ENCODE measurements at regions not wholly inside any gene's neighbourhood (a gene's known extent, or its start where the extent isn't known, plus 50 kb on each side); places are given as distances from the start of the nearest gene placed in this dataset.

GRCh38 chr11:25860677-25861450, 471.1 kb upstream of the ANO3 start:
- Histone ChIP-seq H3K4me1 (ENCODE audit: control insufficient read depth, insufficient read depth, low read length) (no peaks in the 10 kb centered on the region), H3K36me3 (ENCODE audit: control insufficient read depth, insufficient read depth, low read length) (no peaks in the 10 kb centered on the region), H3K27me3 (ENCODE audit: control insufficient read depth, insufficient read depth, low read length) (no peaks in the 10 kb centered on the region), H3K9me3 (ENCODE audit: control insufficient read depth, insufficient read depth, low read length) (no peaks in the 10 kb centered on the region), H3K9ac (ENCODE audit: low read depth, low read length) (no peak overlapping the region), H3K4me3 (ENCODE audit: low read depth, low read length) (no peak overlapping the region), H3K27ac (ENCODE audit: low read depth, low read length) (no peak overlapping the region)

GRCh38 chr11:25862159-25862558, 469.8 kb upstream of the ANO3 start:
- H3K9me3 ChIP-seq (ENCODE audit: control insufficient read depth, insufficient read depth, low read length): no peaks in the 10 kb centered on the region
- H3K4me1 ChIP-seq (ENCODE audit: control insufficient read depth, insufficient read depth, low read length): no peaks in the 10 kb centered on the region
- no peak overlapping the region for H3K4me3 ChIP-seq (ENCODE audit: low read depth, low read length)
- H3K36me3 ChIP-seq (ENCODE audit: control insufficient read depth, insufficient read depth, low read length): no peaks in the 10 kb centered on the region
- no peaks in the 10 kb centered on the region for H3K27me3 ChIP-seq (ENCODE audit: control insufficient read depth, insufficient read depth, low read length)
- no peak overlapping the region for H3K27ac ChIP-seq (ENCODE audit: low read depth, low read length)
- no peak overlapping the region for H3K9ac ChIP-seq (ENCODE audit: low read depth, low read length)

DNA sequence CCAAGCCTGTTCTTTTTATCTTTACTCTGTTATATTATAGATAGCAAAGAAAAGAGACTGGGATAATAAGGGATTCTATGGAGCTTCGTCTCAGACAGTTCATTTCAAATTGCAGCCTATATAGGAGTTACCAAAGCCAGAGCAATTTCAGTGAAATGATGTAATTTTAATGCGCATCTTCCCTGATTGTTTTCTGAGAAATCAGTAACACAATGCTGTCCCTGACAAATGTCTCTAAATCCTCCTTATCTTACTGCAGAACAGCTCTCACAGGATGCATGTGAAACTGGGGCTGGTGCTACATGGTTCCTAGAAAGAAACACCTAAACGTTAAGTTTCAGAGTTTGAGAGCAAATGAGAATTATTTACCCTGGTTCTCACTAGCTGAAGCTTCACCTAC, 467.9 kb upstream of the ANO3 start:
- no peaks in the 10 kb centered on the region for H3K36me3 ChIP-seq (ENCODE audit: control insufficient read depth, insufficient read depth, low read length)
- H3K9ac ChIP-seq (ENCODE audit: low read depth, low read length): no peak overlapping the region
- no peaks in the 10 kb centered on the region for H3K4me1 ChIP-seq (ENCODE audit: control insufficient read depth, insufficient read depth, low read length)
- no peak overlapping the region for H3K4me3 ChIP-seq (ENCODE audit: low read depth, low read length)
- H3K9me3 ChIP-seq (ENCODE audit: control insufficient read depth, insufficient read depth, low read length): no peaks in the 10 kb centered on the region
- H3K27me3 ChIP-seq (ENCODE audit: control insufficient read depth, insufficient read depth, low read length): no peaks in the 10 kb centered on the region
- H3K27ac ChIP-seq (ENCODE audit: low read depth, low read length): no peak overlapping the region

GRCh38 chr11:25876456-25876965, 455.4 kb upstream of the ANO3 start:
- Histone ChIP-seq H3K4me3 (ENCODE audit: low read depth, low read length) (no peak overlapping the region), H3K9ac (ENCODE audit: low read depth, low read length) (no peak overlapping the region), H3K27ac (ENCODE audit: low read depth, low read length) (no peak overlapping the region), H3K9me3 (ENCODE audit: control insufficient read depth, insufficient read depth, low read length) (no peaks in the 10 kb centered on the region), H3K4me1 (ENCODE audit: control insufficient read depth, insufficient read depth, low read length) (peaks cover 11% of the 10 kb centered on the region), H3K36me3 (ENCODE audit: control insufficient read depth, insufficient read depth, low read length) (no peaks in the 10 kb centered on the region), H3K27me3 (ENCODE audit: control insufficient read depth, insufficient read depth, low read length) (no peaks in the 10 kb centered on the region)

DNA sequence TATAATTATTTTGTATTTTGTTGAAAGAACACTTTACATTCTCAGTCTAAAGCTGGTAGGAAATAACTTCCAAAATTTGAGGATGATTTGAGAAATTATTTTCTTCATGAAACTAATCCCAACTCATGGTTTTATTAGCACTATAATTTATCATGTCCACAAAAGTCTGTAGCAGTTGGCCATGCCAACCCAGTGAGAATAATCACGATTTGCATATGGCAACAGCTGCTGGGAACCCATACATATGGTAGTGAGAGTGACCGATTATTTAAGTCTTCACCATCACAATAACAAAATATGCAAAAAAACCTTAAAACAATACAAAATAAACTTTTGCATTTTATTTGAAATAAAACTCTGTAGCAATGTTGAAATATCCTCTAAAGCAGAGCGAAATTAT, 445.9 kb upstream of the ANO3 start:
- H3K36me3 ChIP-seq (ENCODE audit: control insufficient read depth, insufficient read depth, low read length): no peaks in the 10 kb centered on the region
- H3K9me3 ChIP-seq (ENCODE audit: control insufficient read depth, insufficient read depth, low read length): no peaks in the 10 kb centered on the region
- no peak overlapping the region for H3K27ac ChIP-seq (ENCODE audit: low read depth, low read length)
- 0 out of 2 replicates have a peak, but pooled peaks cover 4% of the 10 kb centered on the region for H3K4me1 ChIP-seq (ENCODE audit: control insufficient read depth, insufficient read depth, low read length)
- no peaks in the 10 kb centered on the region for H3K27me3 ChIP-seq (ENCODE audit: control insufficient read depth, insufficient read depth, low read length)
- no peak overlapping the region for H3K4me3 ChIP-seq (ENCODE audit: low read depth, low read length)
- H3K9ac ChIP-seq (ENCODE audit: low read depth, low read length): no peak overlapping the region

DNA sequence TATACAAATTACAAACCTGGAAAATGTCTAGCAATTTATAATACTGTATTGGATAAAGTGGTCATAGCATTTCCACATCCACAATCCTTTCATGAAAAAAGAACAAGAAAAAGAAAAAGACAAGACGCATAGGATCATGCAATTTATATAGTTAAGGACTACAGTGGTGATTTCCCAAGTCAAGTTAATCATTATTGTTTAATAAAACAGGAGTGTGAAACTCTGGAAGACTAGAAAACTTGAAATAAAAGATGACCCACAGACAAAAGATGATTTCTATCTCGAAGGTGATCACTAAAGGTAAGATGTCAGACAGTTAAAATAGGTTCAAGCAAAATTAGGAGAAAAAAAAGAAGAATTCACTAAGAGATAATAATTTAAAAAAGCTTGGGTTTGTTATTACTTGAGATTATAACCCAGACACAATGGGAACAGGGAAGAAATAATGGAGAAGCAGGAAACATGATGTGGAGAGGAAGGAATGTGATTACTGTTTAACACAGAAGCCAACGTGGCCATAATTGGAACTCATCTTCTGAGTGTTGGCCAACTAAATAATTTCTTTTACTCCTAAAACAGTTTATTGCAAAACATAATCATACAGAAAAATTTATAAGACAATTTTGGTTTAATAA, 441.2 kb upstream of the ANO3 start:
- H3K9ac ChIP-seq (ENCODE audit: low read depth, low read length): no peak overlapping the region
- no peaks in the 10 kb centered on the region for H3K9me3 ChIP-seq (ENCODE audit: control insufficient read depth, insufficient read depth, low read length)
- no peak overlapping the region for H3K27ac ChIP-seq (ENCODE audit: low read depth, low read length)
- H3K36me3 ChIP-seq (ENCODE audit: control insufficient read depth, insufficient read depth, low read length): no peaks in the 10 kb centered on the region
- H3K4me1 ChIP-seq (ENCODE audit: control insufficient read depth, insufficient read depth, low read length): 0 out of 2 replicates have a peak, but pooled peaks cover 4% of the 10 kb centered on the region
- no peaks in the 10 kb centered on the region for H3K27me3 ChIP-seq (ENCODE audit: control insufficient read depth, insufficient read depth, low read length)
- no peak overlapping the region for H3K4me3 ChIP-seq (ENCODE audit: low read depth, low read length)

- H3K9me3 ChIP-seq (ENCODE audit: control insufficient read depth, insufficient read depth, low read length): no peaks in the 10 kb centered on the region
- no peaks in the 10 kb centered on the region for H3K27me3 ChIP-seq (ENCODE audit: control insufficient read depth, insufficient read depth, low read length)
- H3K36me3 ChIP-seq (ENCODE audit: control insufficient read depth, insufficient read depth, low read length): no peaks in the 10 kb centered on the region
- H3K9ac ChIP-seq (ENCODE audit: low read depth, low read length): no peak overlapping the region
- no peak overlapping the region for H3K4me3 ChIP-seq (ENCODE audit: low read depth, low read length)
- H3K4me1 ChIP-seq (ENCODE audit: control insufficient read depth, insufficient read depth, low read length): no peaks in the 10 kb centered on the region
- no peak overlapping the region for H3K27ac ChIP-seq (ENCODE audit: low read depth, low read length)
Measured at GRCh38 chr11:25891960-25892359, 440.0 kb upstream of the ANO3 start.

- Histone ChIP-seq H3K9me3 (ENCODE audit: control insufficient read depth, insufficient read depth, low read length) (no peaks in the 10 kb centered on the region), H3K4me3 (ENCODE audit: low read depth, low read length) (no peak overlapping the region), H3K36me3 (ENCODE audit: control insufficient read depth, insufficient read depth, low read length) (no peaks in the 10 kb centered on the region), H3K4me1 (ENCODE audit: control insufficient read depth, insufficient read depth, low read length) (no peaks in the 10 kb centered on the region), H3K9ac (ENCODE audit: low read depth, low read length) (no peak overlapping the region), H3K27me3 (ENCODE audit: control insufficient read depth, insufficient read depth, low read length) (no peaks in the 10 kb centered on the region), H3K27ac (ENCODE audit: low read depth, low read length) (no peak overlapping the region)
Measured at GRCh38 chr11:25899617-25900160, 432.2 kb upstream of the ANO3 start.

GRCh38 chr11:25900814-25901213, 431.1 kb upstream of the ANO3 start:
- Histone ChIP-seq H3K27me3 (ENCODE audit: control insufficient read depth, insufficient read depth, low read length) (no peaks in the 10 kb centered on the region), H3K36me3 (ENCODE audit: control insufficient read depth, insufficient read depth, low read length) (no peaks in the 10 kb centered on the region), H3K9me3 (ENCODE audit: control insufficient read depth, insufficient read depth, low read length) (no peaks in the 10 kb centered on the region), H3K4me1 (ENCODE audit: control insufficient read depth, insufficient read depth, low read length) (no peaks in the 10 kb centered on the region), H3K4me3 (ENCODE audit: low read depth, low read length) (no peak overlapping the region), H3K9ac (ENCODE audit: low read depth, low read length) (no peak overlapping the region), H3K27ac (ENCODE audit: low read depth, low read length) (no peak overlapping the region)

- Histone ChIP-seq H3K9ac (ENCODE audit: low read depth, low read length) (no peak overlapping the region), H3K9me3 (ENCODE audit: control insufficient read depth, insufficient read depth, low read length) (no peaks in the 10 kb centered on the region), H3K4me1 (ENCODE audit: control insufficient read depth, insufficient read depth, low read length) (no peaks in the 10 kb centered on the region), H3K36me3 (ENCODE audit: control insufficient read depth, insufficient read depth, low read length) (no peaks in the 10 kb centered on the region), H3K27ac (ENCODE audit: low read depth, low read length) (no peak overlapping the region), H3K4me3 (ENCODE audit: low read depth, low read length) (no peak overlapping the region), H3K27me3 (ENCODE audit: control insufficient read depth, insufficient read depth, low read length) (no peaks in the 10 kb centered on the region)
Measured at GRCh38 chr11:25901415-25901814, 430.5 kb upstream of the ANO3 start.

DNA sequence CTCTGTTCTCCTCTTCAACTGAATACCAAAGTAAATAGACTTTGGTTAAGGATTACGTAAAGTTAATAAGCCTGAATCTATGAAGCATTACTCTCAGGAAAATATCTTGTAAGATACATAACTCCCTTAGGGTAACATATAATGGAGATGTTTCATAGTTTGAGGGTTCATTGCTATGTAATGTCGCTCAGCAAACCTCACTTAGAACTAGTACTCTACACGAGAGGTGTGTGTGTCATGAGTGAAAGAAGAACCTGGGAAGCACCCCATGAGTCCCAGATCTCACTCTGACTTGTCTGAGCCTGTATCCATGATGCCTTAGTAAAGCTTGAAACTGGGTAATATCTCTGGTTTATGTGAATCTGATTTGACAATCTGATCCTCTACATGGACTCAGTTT, 429.5 kb upstream of the ANO3 start:
- H3K9me3 ChIP-seq (ENCODE audit: control insufficient read depth, insufficient read depth, low read length): no peaks in the 10 kb centered on the region
- no peaks in the 10 kb centered on the region for H3K27me3 ChIP-seq (ENCODE audit: control insufficient read depth, insufficient read depth, low read length)
- no peaks in the 10 kb centered on the region for H3K4me1 ChIP-seq (ENCODE audit: control insufficient read depth, insufficient read depth, low read length)
- no peak overlapping the region for H3K9ac ChIP-seq (ENCODE audit: low read depth, low read length)
- H3K4me3 ChIP-seq (ENCODE audit: low read depth, low read length): no peak overlapping the region
- H3K27ac ChIP-seq (ENCODE audit: low read depth, low read length): no peak overlapping the region
- H3K36me3 ChIP-seq (ENCODE audit: control insufficient read depth, insufficient read depth, low read length): no peaks in the 10 kb centered on the region
